ENCODE measurements at regions not wholly inside any gene's neighbourhood (a gene's known extent, or its start where the extent isn't known, plus 50 kb on each side); places are given as distances from the start of the nearest gene placed in this dataset.

DNA sequence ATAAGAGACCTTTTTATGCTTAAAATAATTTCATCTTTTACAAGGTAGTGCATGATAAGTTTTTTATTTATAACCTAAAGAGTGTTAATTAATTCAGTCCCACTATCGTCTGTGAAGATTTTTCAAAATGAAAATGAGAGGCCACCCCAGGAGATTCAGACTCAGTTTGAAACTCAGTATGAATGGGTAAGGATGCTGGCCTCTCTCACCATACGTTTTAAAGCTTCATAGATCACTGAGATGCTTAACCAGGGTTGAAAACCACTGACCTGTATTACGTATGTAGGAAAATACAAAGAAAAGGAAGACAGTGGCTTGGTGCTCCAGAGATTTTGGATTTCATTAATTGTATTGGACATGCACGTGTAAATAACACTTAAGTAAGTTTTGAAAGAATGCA, 278.7 kb downstream of the FSIP2 start:
- TF ChIP-seq, protein P1, sequence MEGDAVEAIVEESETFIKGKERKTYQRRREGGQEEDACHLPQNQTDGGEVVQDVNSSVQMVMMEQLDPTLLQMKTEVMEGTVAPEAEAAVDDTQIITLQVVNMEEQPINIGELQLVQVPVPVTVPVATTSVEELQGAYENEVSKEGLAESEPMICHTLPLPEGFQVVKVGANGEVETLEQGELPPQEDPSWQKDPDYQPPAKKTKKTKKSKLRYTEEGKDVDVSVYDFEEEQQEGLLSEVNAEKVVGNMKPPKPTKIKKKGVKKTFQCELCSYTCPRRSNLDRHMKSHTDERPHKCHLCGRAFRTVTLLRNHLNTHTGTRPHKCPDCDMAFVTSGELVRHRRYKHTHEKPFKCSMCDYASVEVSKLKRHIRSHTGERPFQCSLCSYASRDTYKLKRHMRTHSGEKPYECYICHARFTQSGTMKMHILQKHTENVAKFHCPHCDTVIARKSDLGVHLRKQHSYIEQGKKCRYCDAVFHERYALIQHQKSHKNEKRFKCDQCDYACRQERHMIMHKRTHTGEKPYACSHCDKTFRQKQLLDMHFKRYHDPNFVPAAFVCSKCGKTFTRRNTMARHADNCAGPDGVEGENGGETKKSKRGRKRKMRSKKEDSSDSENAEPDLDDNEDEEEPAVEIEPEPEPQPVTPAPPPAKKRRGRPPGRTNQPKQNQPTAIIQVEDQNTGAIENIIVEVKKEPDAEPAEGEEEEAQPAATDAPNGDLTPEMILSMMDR (IDR thresholded peaks at IDR 0.05): no peak
- TF ChIP-seq POLR2A (IDR thresholded peaks at IDR 0.05) (no peak), POLR2AphosphoS5 (IDR thresholded peaks at IDR 0.05) (no peak), EP300 (IDR thresholded peaks at IDR 0.05) (no peak)
